Myocyte (in vitro differentiated cells): ENCODE measurements at regions not wholly inside any gene's neighbourhood (a gene's known extent, or its start where the extent isn't known, plus 50 kb on each side); places are given as distances from the start of the nearest gene placed in this dataset.

Source experiments
- DNase-seq: peaks from one replicate; pipeline ENCODE4 v3.0.0-alpha.2; 2012; ENCODE audit warnings: low read depth

- DNase-seq, result peak; percentile 83
These were observed 422.5 kb upstream of the PDE3A start for GRCh38 chr12:19945559-19946435.

- DNase-seq, result peak; percentile 93
These were observed 421.8 kb upstream of the PDE3A start for GRCh38 chr12:19946550-19946949.

- no peak for DNase-seq
These were observed 421.0 kb upstream of the PDE3A start for GRCh38 chr12:19947344-19947743.

- DNase-seq, result no peak
These were observed 416.7 kb upstream of the PDE3A start for GRCh38 chr12:19951664-19952063.

GRCh38 chr12:19953734-19954133 lies 414.6 kb upstream of the PDE3A start:
- no peak for DNase-seq

GRCh38 chr12:19954163-19954562 lies 414.2 kb upstream of the PDE3A start:
- DNase-seq, result no peak

GRCh38 chr12:19957308-19958125 lies 410.8 kb upstream of the PDE3A start:
- DNase-seq, result no peak

GRCh38 chr12:19958389-19958788 lies 409.9 kb upstream of the PDE3A start:
- no peak for DNase-seq

GRCh38 chr12:19959353-19959752 lies 409.0 kb upstream of the PDE3A start:
- DNase-seq, result no peak

- no peak for DNase-seq
These were observed 407.8 kb upstream of the PDE3A start for GRCh38 chr12:19960527-19960926.

- DNase-seq, result no peak
These were observed 406.1 kb upstream of the PDE3A start for GRCh38 chr12:19962192-19962591.

GRCh38 chr12:19963972-19964371 lies 404.4 kb upstream of the PDE3A start:
- DNase-seq, result no peak

GRCh38 chr12:19964549-19964948 lies 403.8 kb upstream of the PDE3A start:
- DNase-seq, result no peak

- no peak for DNase-seq
These were observed 402.9 kb upstream of the PDE3A start for GRCh38 chr12:19965196-19966038.

- no peak for DNase-seq
These were observed 401.3 kb upstream of the PDE3A start for GRCh38 chr12:19967001-19967400.

GRCh38 chr12:19967431-19967830 lies 400.9 kb upstream of the PDE3A start:
- peak; percentile 72 for DNase-seq

GRCh38 chr12:19970116-19970515 lies 398.2 kb upstream of the PDE3A start:
- DNase-seq, result peak; percentile 54

GRCh38 chr12:19970821-19971220 lies 397.5 kb upstream of the PDE3A start:
- DNase-seq, result no peak

GRCh38 chr12:19971361-19972280 lies 396.7 kb upstream of the PDE3A start:
- peak; percentile 52 for DNase-seq
